ENCODE measurements at regions not wholly inside any gene's neighbourhood (a gene's known extent, or its start where the extent isn't known, plus 50 kb on each side); places are given as distances from the start of the nearest gene placed in this dataset.

- no peak for TF ChIP-seq CTCF (IDR thresholded peaks at IDR 0.05; ENCODE audit: insufficient read depth, low read length, poor library complexity, severe bottlenecking)
- Histone ChIP-seq H3K27me3 (replicated peaks; ENCODE audit: control insufficient read depth, insufficient read depth, low read length) (no peaks in the 10 kb centered on the region), H3K4me3 (replicated peaks; ENCODE audit: low read depth, low read length) (no peak overlapping the region), H3K36me3 (ENCODE audit: control insufficient read depth, insufficient read depth, low read length) (no peaks in the 10 kb centered on the region)
- no peak for DNase-seq (ENCODE audit: extremely low read depth, insufficient read length)
Observed at GRCh38 chr10:7498111-7498510, 87.3 kb upstream of the SFMBT2 start.

GRCh38 chr10:7493996-7494395 is 83.2 kb upstream of the SFMBT2 start:
- TF ChIP-seq CTCF (IDR thresholded peaks at IDR 0.05; ENCODE audit: insufficient read depth, low read length, poor library complexity, severe bottlenecking) = no peak
- DNase-seq (ENCODE audit: extremely low read depth, insufficient read length) = no peak
- Histone ChIP-seq H3K4me3 (replicated peaks; ENCODE audit: low read depth, low read length) (no peak overlapping the region), H3K36me3 (ENCODE audit: control insufficient read depth, insufficient read depth, low read length) (no peaks in the 10 kb centered on the region), H3K27me3 (replicated peaks; ENCODE audit: control insufficient read depth, insufficient read depth, low read length) (no peaks in the 10 kb centered on the region)

GRCh38 chr10:7492660-7493046 is 81.8 kb upstream of the SFMBT2 start:
- H3K4me3 ChIP-seq (replicated peaks; ENCODE audit: low read depth, low read length) = no peak overlapping the region
- no peak for DNase-seq (ENCODE audit: extremely low read depth, insufficient read length)
- H3K36me3 ChIP-seq (ENCODE audit: control insufficient read depth, insufficient read depth, low read length) = no peaks in the 10 kb centered on the region
- no peak for TF ChIP-seq CTCF (IDR thresholded peaks at IDR 0.05; ENCODE audit: insufficient read depth, low read length, poor library complexity, severe bottlenecking)
- H3K27me3 ChIP-seq (replicated peaks; ENCODE audit: control insufficient read depth, insufficient read depth, low read length) = no peaks in the 10 kb centered on the region

DNA sequence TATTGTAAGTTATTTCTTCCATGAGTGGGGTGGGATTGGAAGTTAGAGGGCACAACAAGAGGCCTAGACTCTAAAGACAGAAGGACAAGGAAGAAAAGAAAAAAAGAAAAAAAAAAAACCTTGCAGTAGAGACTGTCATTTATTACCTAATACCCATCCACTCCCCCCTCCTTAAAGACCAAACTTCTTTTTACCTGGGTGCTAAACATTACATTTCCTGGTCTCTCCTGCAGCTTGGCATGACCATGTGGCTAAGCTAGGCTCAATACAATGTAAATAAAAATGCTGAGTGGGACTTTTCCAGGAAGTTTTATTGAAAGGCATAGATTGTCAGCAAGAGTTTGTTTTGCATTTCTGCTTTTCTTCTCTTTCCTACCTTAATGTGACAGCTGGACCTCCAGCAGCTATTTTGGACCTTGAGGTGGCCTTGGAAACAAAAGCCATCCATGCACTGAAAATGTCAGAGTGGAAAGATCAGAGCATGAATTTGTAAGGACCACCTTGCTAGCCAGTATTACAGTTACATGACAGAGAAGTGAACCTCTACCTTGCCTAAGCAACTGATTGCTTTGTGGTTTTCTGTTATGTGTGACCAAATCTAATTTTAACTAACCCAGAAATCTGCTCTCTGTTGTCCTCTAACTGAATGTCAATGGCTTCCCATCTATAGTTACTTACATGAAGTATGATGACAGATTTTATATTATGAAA is 81.3 kb upstream of the SFMBT2 start:
- no peak for TF ChIP-seq CTCF (IDR thresholded peaks at IDR 0.05; ENCODE audit: insufficient read depth, low read length, poor library complexity, severe bottlenecking)
- Histone ChIP-seq H3K4me3 (replicated peaks; ENCODE audit: low read depth, low read length) (no peak overlapping the region), H3K27me3 (replicated peaks; ENCODE audit: control insufficient read depth, insufficient read depth, low read length) (no peaks in the 10 kb centered on the region), H3K36me3 (ENCODE audit: control insufficient read depth, insufficient read depth, low read length) (no peaks in the 10 kb centered on the region)
- no peak for DNase-seq (ENCODE audit: extremely low read depth, insufficient read length)

- Histone ChIP-seq H3K4me3 (replicated peaks; ENCODE audit: low read depth, low read length) (no peak overlapping the region), H3K36me3 (ENCODE audit: control insufficient read depth, insufficient read depth, low read length) (no peaks in the 10 kb centered on the region), H3K27me3 (replicated peaks; ENCODE audit: control insufficient read depth, insufficient read depth, low read length) (no peaks in the 10 kb centered on the region)
- no peak for DNase-seq (ENCODE audit: extremely low read depth, insufficient read length)
- no peak for TF ChIP-seq CTCF (IDR thresholded peaks at IDR 0.05; ENCODE audit: insufficient read depth, low read length, poor library complexity, severe bottlenecking)
Observed at GRCh38 chr10:7491230-7491629, 80.4 kb upstream of the SFMBT2 start.

DNA sequence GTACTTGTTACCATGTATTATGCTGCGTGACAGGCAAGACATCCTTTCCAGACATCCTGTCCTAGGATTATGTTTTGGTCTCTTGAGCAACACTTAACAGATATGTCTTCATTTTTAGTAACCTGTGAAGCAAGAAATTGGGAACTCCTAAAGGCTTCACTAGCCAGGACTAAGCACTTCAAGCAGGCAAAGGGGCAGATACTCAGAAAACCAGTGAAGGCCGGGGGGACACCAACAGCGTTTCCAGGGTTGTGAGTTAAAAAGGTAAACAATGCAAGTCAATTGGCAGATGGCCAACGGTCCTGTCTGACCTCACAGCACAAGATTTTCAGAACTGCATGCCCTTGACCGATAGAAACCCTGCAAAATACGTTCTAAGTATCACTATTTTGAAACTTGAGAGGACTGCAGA is 77.6 kb upstream of the SFMBT2 start:
- TF ChIP-seq CTCF (IDR thresholded peaks at IDR 0.05; ENCODE audit: insufficient read depth, low read length, poor library complexity, severe bottlenecking) = no peak
- H3K27me3 ChIP-seq (replicated peaks; ENCODE audit: control insufficient read depth, insufficient read depth, low read length) = no peaks in the 10 kb centered on the region
- H3K36me3 ChIP-seq (ENCODE audit: control insufficient read depth, insufficient read depth, low read length) = no peaks in the 10 kb centered on the region
- no peak overlapping the region for H3K4me3 ChIP-seq (replicated peaks; ENCODE audit: low read depth, low read length)
- DNase-seq (ENCODE audit: extremely low read depth, insufficient read length) = no peak

All from GM06990 (cell line).